Panc1 (cell line): ENCODE measurements at regions not wholly inside any gene's neighbourhood (a gene's known extent, or its start where the extent isn't known, plus 50 kb on each side); places are given as distances from the start of the nearest gene placed in this dataset.

ENCODE experiments used
- ATAC-seq: fragments of 200-7000 bp; cut with Tn5 transposase; 2 replicates; pipeline ENCODE4 v1.9.1; 2020; ENCODE audit warnings: mild to moderate bottlenecking, moderate library complexity
- BruUV-seq: library from RNA; stranded (reverse); fragments of 400-500 nt; replicated peaks from 2 replicates; lab custom pipeline; 2021; lab: Mats Ljungman, UMichigan
- CTCF ChIA-PET: fragments of 300-600 bp; sonication (Branson Sonifier 250); formaldehyde crosslinking; loops from one replicate; lab custom pipeline; 2022; ENCODE audit warnings: antibody characterized with exemption; lab: Charles Lee
- POLR2A ChIA-PET: fragments of 300-600 bp; sonication (Branson Sonifier 250); formaldehyde crosslinking; loops from one replicate; lab custom pipeline; 2022; ENCODE audit warnings: antibody characterized with exemption; lab: Charles Lee
- DNase-seq: peaks from one replicate; pipeline ENCODE4 v3.0.0-alpha.2; 2010; ENCODE audit warnings: low read depth, low spot score
- H3K27ac ChIP-seq: 2 replicates; pipeline ENCODE4 v1.5.1; 2011; ENCODE audit warnings: mild to moderate bottlenecking, low read length, inconsistent platforms
- H3K27me3 ChIP-seq: fragments of 200-500 bp; sonication (Bioruptor generic); 2 replicates; pipeline ENCODE4 v1.6.0; 2014; ENCODE audit warnings: low read length, inconsistent platforms; ENCODE audit not compliant: control insufficient read depth, insufficient read depth
- H3K36me3 ChIP-seq: fragments of 200-500 bp; sonication (Bioruptor generic); 2 replicates; pipeline ENCODE4 v1.5.1; 2014; ENCODE audit warnings: inconsistent platforms, mild to moderate bottlenecking, low read length, moderate library complexity; ENCODE audit not compliant: control insufficient read depth, insufficient read depth
- H3K4me1 ChIP-seq: 2 replicates; pipeline ENCODE4 v1.5.1; 2011; ENCODE audit warnings: inconsistent platforms, mild to moderate bottlenecking, low read length, moderate library complexity; ENCODE audit not compliant: control insufficient read depth, insufficient read depth
- H3K4me3 ChIP-seq, 2 experiments: 2 replicates each; pipeline ENCODE4 v1.5.1; 2011 to 2012; ENCODE audit warnings: low read depth in 2 of 2, low read length in 2 of 2, mild to moderate bottlenecking in 2 of 2, inconsistent platforms in 1 of 2, moderate library complexity in 1 of 2
- H3K9me3 ChIP-seq: fragments of 200-500 bp; sonication (Bioruptor generic); 2 replicates; pipeline ENCODE4 v1.5.1; 2014; ENCODE audit warnings: low read depth, mild to moderate bottlenecking, inconsistent platforms, low read length, moderate library complexity; ENCODE audit not compliant: control insufficient read depth, insufficient read depth
- POLR2AphosphoS5 ChIP-seq: IDR thresholded peaks from 2 replicates; pipeline ENCODE4 v1.6.1; 2012; ENCODE audit warnings: mild to moderate bottlenecking, low read depth, low read length, moderate library complexity
- SIN3A ChIP-seq: IDR thresholded peaks from 2 replicates; pipeline ENCODE4 v1.6.1; 2012; ENCODE audit warnings: low read depth, mild to moderate bottlenecking, low read length, moderate library complexity, borderline replicate concordance; ENCODE audit not compliant: insufficient read depth
- TCF7L2 ChIP-seq: IDR thresholded peaks from 2 replicates; pipeline ENCODE4 v1.6.1; 2011; ENCODE audit warnings: mild to moderate bottlenecking, low read depth, low read length, inconsistent platforms
- in situ Hi-C: cut with HindIII; loops from 2 replicates; pipeline ENCODE4 v1.10.0; 2016; ENCODE audit warnings: low sequenced_read_pairs, low pct_unique_long_range_greater_than_20kb
- intact Hi-C: fragments of 100-400 bp; cut with micrococcal nuclease; formaldehyde crosslinking; loops from one replicate; pipeline ENCODE4 v1.10.0; 2022; ENCODE audit not compliant: unreplicated experiment
- TF ChIP-seq, protein P1 (sequence below), 2 experiments: IDR thresholded peaks; 2 replicates each; pipeline ENCODE4 v1.6.1; 2011 to 2012; ENCODE audit warnings: low read depth in 2 of 2, control low read depth in 1 of 2, low read length in 1 of 2, mild to moderate bottlenecking in 1 of 2, moderate library complexity in 1 of 2; ENCODE audit not compliant: insufficient read depth in 1 of 2
- TF ChIP-seq, protein P2 (sequence below): fragments of 450-650 bp; IDR thresholded peaks from 2 replicates; pipeline ENCODE4 v1.5.1; 2017; ENCODE audit warnings: mild to moderate bottlenecking

DNA sequence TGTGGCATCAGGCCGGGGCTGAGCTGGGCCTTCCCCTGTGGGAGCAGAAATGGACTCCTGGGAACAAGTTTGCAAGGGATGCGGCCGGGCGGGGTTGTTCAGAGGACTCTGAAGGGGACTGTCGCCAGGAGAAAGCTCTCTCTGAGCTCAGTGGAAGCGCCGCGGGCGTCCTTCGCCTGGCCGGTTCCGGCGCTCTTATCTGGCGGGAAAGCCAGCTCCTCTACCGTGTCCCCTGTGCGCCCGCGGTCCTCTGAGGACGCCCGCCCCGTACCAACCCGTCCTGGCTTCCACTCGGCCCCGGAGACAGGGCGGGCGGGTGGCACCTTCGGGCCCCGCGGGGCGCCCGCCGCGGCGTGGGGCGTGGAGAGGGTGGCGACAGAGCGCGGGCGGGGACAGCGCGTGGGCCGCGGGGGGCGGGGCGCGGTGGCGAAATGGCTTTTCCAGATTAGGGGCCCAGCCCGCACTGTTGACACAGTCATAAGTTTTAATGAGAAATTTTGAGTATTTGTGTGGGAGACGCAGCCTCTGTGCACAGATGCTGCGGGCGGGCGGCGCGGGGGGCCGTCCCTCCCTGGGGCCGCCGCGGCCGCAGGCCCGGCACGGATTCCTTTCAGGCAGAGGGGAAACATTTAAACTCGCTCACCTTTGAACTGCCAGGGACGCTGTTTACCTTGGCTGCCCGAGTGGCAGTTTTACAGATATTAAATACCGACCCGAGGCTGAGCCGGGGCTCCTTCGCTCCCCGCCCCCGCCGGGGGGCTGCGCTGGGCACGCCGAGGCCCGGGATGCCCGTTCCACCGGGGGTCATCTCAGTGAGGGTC lies 70.2 kb downstream of the FOXD2 start:
- peak; percentile 69 for ATAC-seq
- Histone ChIP-seq H3K27ac (no peak overlapping the region), H3K4me3 (peak overlapping the region; percentile 38), H3K36me3 (no peaks in the 10 kb centered on the region), H3K4me1 (peaks cover 6% of the 10 kb centered on the region; the same call in 1 of the 2 replicates), H3K9me3 (no peaks in the 10 kb centered on the region), H3K27me3 (peaks cover 22% of the 10 kb centered on the region)
- in situ Hi-C loops, result no loop called here
- no TSS peak for BruUV-seq
- no peak for DNase-seq
- ChIA-PET POLR2A (no interaction called here), CTCF (interaction anchor here (1.0 kb wide), 1 partner anchor 218 kb away, joined by 3 read pairs; no protein-coding TSS in a partner anchor)
- intact Hi-C loops, result no loop called here
- no peak for TF ChIP-seq TCF7L2
- TF ChIP-seq, protein P1, sequence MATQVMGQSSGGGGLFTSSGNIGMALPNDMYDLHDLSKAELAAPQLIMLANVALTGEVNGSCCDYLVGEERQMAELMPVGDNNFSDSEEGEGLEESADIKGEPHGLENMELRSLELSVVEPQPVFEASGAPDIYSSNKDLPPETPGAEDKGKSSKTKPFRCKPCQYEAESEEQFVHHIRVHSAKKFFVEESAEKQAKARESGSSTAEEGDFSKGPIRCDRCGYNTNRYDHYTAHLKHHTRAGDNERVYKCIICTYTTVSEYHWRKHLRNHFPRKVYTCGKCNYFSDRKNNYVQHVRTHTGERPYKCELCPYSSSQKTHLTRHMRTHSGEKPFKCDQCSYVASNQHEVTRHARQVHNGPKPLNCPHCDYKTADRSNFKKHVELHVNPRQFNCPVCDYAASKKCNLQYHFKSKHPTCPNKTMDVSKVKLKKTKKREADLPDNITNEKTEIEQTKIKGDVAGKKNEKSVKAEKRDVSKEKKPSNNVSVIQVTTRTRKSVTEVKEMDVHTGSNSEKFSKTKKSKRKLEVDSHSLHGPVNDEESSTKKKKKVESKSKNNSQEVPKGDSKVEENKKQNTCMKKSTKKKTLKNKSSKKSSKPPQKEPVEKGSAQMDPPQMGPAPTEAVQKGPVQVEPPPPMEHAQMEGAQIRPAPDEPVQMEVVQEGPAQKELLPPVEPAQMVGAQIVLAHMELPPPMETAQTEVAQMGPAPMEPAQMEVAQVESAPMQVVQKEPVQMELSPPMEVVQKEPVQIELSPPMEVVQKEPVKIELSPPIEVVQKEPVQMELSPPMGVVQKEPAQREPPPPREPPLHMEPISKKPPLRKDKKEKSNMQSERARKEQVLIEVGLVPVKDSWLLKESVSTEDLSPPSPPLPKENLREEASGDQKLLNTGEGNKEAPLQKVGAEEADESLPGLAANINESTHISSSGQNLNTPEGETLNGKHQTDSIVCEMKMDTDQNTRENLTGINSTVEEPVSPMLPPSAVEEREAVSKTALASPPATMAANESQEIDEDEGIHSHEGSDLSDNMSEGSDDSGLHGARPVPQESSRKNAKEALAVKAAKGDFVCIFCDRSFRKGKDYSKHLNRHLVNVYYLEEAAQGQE (IDR thresholded peaks at IDR 0.05; ENCODE audit: insufficient read depth in 1 of 2, low read depth in 2 of 2, low read length in 1 of 2), result no peak
- TF ChIP-seq SIN3A, result no peak
- TF ChIP-seq, protein P2, sequence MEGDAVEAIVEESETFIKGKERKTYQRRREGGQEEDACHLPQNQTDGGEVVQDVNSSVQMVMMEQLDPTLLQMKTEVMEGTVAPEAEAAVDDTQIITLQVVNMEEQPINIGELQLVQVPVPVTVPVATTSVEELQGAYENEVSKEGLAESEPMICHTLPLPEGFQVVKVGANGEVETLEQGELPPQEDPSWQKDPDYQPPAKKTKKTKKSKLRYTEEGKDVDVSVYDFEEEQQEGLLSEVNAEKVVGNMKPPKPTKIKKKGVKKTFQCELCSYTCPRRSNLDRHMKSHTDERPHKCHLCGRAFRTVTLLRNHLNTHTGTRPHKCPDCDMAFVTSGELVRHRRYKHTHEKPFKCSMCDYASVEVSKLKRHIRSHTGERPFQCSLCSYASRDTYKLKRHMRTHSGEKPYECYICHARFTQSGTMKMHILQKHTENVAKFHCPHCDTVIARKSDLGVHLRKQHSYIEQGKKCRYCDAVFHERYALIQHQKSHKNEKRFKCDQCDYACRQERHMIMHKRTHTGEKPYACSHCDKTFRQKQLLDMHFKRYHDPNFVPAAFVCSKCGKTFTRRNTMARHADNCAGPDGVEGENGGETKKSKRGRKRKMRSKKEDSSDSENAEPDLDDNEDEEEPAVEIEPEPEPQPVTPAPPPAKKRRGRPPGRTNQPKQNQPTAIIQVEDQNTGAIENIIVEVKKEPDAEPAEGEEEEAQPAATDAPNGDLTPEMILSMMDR, result no peak
- no peak for TF ChIP-seq POLR2AphosphoS5

DNA sequence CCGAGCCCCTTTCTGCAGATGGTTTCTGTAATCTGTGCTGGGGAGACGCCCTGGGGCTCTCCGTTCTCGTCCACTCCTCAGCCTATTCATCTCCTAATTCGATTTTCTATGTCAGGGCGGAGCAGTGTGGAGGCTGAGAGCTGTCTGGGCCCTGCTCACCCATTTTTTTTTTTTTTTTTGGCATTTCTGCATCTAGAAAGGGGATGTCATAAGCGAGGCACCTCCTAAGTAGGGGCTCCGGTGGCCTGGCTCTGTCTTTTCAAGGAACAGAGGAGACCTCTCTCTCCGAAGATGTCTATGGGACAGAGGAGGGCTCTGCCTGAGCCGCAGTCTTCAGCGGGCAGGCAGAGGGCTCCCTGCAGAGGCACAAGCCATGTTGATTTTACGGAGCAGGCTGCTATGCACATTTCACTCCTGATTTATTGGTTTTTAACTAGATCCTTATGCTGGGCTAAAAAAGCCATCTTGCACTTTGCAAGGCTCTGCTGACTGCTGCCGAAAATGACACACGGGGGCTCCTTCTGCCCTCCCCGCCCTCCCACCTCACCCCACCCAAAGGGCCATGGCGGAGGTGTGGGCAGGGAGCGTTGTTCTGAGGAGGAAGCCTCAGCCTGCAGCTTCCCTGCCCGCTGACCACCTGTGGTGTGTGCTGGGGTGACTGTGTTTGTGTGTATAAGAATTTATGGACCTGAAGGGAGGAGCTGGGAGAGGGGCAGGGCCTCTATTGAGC lies 71.0 kb downstream of the FOXD2 start:
- Histone ChIP-seq H3K4me3 (peak overlapping the region; percentile 38), H3K36me3 (no peaks in the 10 kb centered on the region), H3K4me1 (peaks cover 6% of the 10 kb centered on the region; the same call in 1 of the 2 replicates), H3K9me3 (no peaks in the 10 kb centered on the region), H3K27me3 (peaks cover 22% of the 10 kb centered on the region), H3K27ac (no peak overlapping the region)
- BruUV-seq, result no TSS peak
- POLR2A ChIA-PET, result no interaction called here
- DNase-seq (no peak), ATAC-seq (peak; percentile 66)
- TF ChIP-seq, protein P2, result no peak
- TF ChIP-seq, protein P1 (IDR thresholded peaks at IDR 0.05; ENCODE audit: insufficient read depth in 1 of 2, low read depth in 2 of 2, low read length in 1 of 2), result no peak
- no peak for TF ChIP-seq SIN3A
- no peak for TF ChIP-seq TCF7L2
- no peak for TF ChIP-seq POLR2AphosphoS5
- intact Hi-C loops (no loop called here), in situ Hi-C loops (no loop called here)
- CTCF ChIA-PET, result no interaction called here
